ENCODE measurements at regions not wholly inside any gene's neighbourhood (a gene's known extent, or its start where the extent isn't known, plus 50 kb on each side); places are given as distances from the start of the nearest gene placed in this dataset.

GRCh38 chr4:124278477-124278876, 434.1 kb downstream of the ANKRD50 start:
- TF ChIP-seq CTCF (IDR thresholded peaks at IDR 0.05) = no peak
- TF ChIP-seq EZH2 (IDR thresholded peaks at IDR 0.05; ENCODE audit: borderline replicate concordance, insufficient read depth, low read depth, low read length, poor library complexity, severe bottlenecking) = no peak

All from B cell (primary cell).